Endothelial cell of umbilical vein (primary cell): ENCODE measurements at regions not wholly inside any gene's neighbourhood (a gene's known extent, or its start where the extent isn't known, plus 50 kb on each side); places are given as distances from the start of the nearest gene placed in this dataset.

Experiments
- BruUV-seq: library from RNA; stranded (reverse); fragments of 400-500 nt; replicated peaks from 2 replicates; lab custom pipeline; 2021; lab: Mats Ljungman, UMichigan
- CTCF ChIA-PET: fragments of 300-600, 350-600 bp; sonication (Branson Sonifier 250); formaldehyde crosslinking; loops from one replicate; lab custom pipeline; 2021; ENCODE audit warnings: antibody characterized with exemption, inconsistent platforms; lab: Charles Lee
- POLR2A ChIA-PET: fragments of 300-600, 350-600 bp; sonication (Branson Sonifier 250); formaldehyde crosslinking; loops from one replicate; lab custom pipeline; 2021; ENCODE audit warnings: antibody characterized with exemption, inconsistent platforms; lab: Charles Lee
- DNase-seq: peaks from one replicate; pipeline ENCODE4 v3.0.0-alpha.2; 2011; ENCODE audit warnings: low read depth, low spot score
- FAIRE-seq: peaks from 2 replicates; lab custom pipeline; 2011; peaks lifted over from hg19 to GRCh38; lab: Jason Lieb, UNC
- H2AFZ ChIP-seq: 2 replicates; pipeline ENCODE4 v1.6.0; 2012; ENCODE audit warnings: low read depth, low read length, control low read depth, inconsistent platforms
- H3K27ac ChIP-seq: 2 replicates; pipeline ENCODE4 v1.5.1; 2011; ENCODE audit warnings: low read depth, mild to moderate bottlenecking, control low read depth, low read length, moderate library complexity; ENCODE audit not compliant: insufficient read depth
- H3K27me3 ChIP-seq, 2 experiments: 2 replicates each; pipeline versions ENCODE4 v1.6.0 to v1.6.1; 2011; ENCODE audit warnings: low read length in 2 of 2, mixed read lengths in 1 of 2; ENCODE audit not compliant: control insufficient read depth in 2 of 2, insufficient read depth in 2 of 2
- H3K36me3 ChIP-seq, 2 experiments: 2 replicates in 1 of 2; 3 replicates in 1 of 2; pipeline ENCODE4 v1.5.1; 2011; ENCODE audit warnings: low read length in 2 of 2, mild to moderate bottlenecking in 1 of 2, moderate library complexity in 1 of 2; ENCODE audit not compliant: control insufficient read depth in 2 of 2, insufficient read depth in 2 of 2; ENCODE audit errors: extremely low read depth in 1 of 2
- H3K4me1 ChIP-seq: 3 replicates; pipeline ENCODE4 v1.5.1; 2011; ENCODE audit warnings: mild to moderate bottlenecking, low read length; ENCODE audit not compliant: control insufficient read depth, insufficient read depth; ENCODE audit errors: extremely low read depth
- H3K4me2 ChIP-seq: 2 replicates; pipeline ENCODE4 v1.6.1; 2011; ENCODE audit warnings: low read length, control low read depth, mixed read lengths; ENCODE audit not compliant: insufficient read depth
- H3K4me3 ChIP-seq, 3 experiments: fragments of 200-600 bp in 1 of 3; sonication (generic), shearing (Covaris generic) in 1 of 3; replicated peaks in 1 of 3; 2 replicates each; pipeline ENCODE4 v1.5.1; 2011 to 2016; ENCODE audit warnings: control low read depth in 3 of 3, low read length in 3 of 3, mild to moderate bottlenecking in 2 of 3, inconsistent platforms in 1 of 3, low read depth in 1 of 3, moderate library complexity in 1 of 3; ENCODE audit not compliant: insufficient read depth in 1 of 3
- H3K79me2 ChIP-seq: 2 replicates; pipeline ENCODE4 v1.6.0; 2012; ENCODE audit warnings: low read length, inconsistent platforms; ENCODE audit not compliant: control insufficient read depth, insufficient read depth
- H3K9ac ChIP-seq: replicated peaks from 2 replicates; pipeline ENCODE3; 2011; ENCODE audit warnings: low read length, control low read depth; ENCODE audit not compliant: insufficient read depth; ENCODE audit errors: extremely low read depth
- H3K9me1 ChIP-seq: replicated peaks from 3 replicates; pipeline ENCODE4 v1.6.0; 2011; ENCODE audit warnings: mild to moderate bottlenecking, low read length; ENCODE audit not compliant: control insufficient read depth, insufficient read depth; ENCODE audit errors: extremely low read depth
- H3K9me3 ChIP-seq: replicated peaks from 2 replicates; pipeline ENCODE4 v1.5.1; 2012; ENCODE audit warnings: low read length, inconsistent platforms; ENCODE audit not compliant: control insufficient read depth, insufficient read depth
- H4K20me1 ChIP-seq: replicated peaks from 2 replicates; pipeline ENCODE3; 2011; ENCODE audit warnings: mild to moderate bottlenecking, low read length; ENCODE audit not compliant: control insufficient read depth, insufficient read depth; ENCODE audit errors: extremely low read depth
- CTCF ChIP-seq, 2 donors: IDR thresholded peaks; 1 replicate in 1 of 2; 2 replicates in 1 of 2; pipeline ENCODE4 v1.5.1; 2011; ENCODE audit warnings: low read length in 2 of 2, mild to moderate bottlenecking in 2 of 2, moderate library complexity in 2 of 2, control low read depth in 1 of 2, inconsistent platforms in 1 of 2, low read depth in 1 of 2; ENCODE audit not compliant: insufficient read depth in 1 of 2; ENCODE audit errors: extremely low read depth in 1 of 2
- EZH2 ChIP-seq: IDR thresholded peaks from 2 replicates; pipeline ENCODE4 v1.6.1; 2012; ENCODE audit warnings: borderline replicate concordance, low read depth, mild to moderate bottlenecking, moderate library complexity, low read length, inconsistent platforms; ENCODE audit not compliant: severe bottlenecking
- FOS ChIP-seq: IDR thresholded peaks from 2 replicates; pipeline ENCODE4 v1.6.1; 2011; ENCODE audit warnings: mild to moderate bottlenecking, low read length, moderate library complexity, borderline replicate concordance; ENCODE audit not compliant: insufficient read depth
- GATA2 ChIP-seq: IDR thresholded peaks from 2 replicates; pipeline ENCODE4 v1.7.0; 2011; ENCODE audit warnings: low read depth, mild to moderate bottlenecking, moderate library complexity, mixed read lengths, low read length; ENCODE audit not compliant: insufficient read length, insufficient read depth
- JUN ChIP-seq: IDR thresholded peaks from 2 replicates; pipeline ENCODE4 v1.6.1; 2011; ENCODE audit warnings: borderline replicate concordance, low read depth; ENCODE audit not compliant: insufficient read length, insufficient read depth
- MAX ChIP-seq: IDR thresholded peaks from 2 replicates; pipeline ENCODE4 v1.6.1; 2011; ENCODE audit not compliant: insufficient read depth, insufficient read length
- MYC ChIP-seq: IDR thresholded peaks from one replicate; pipeline ENCODE4 v1.6.1; 2011; ENCODE audit warnings: mild to moderate bottlenecking, low read depth, low read length
- POLR2A ChIP-seq: IDR thresholded peaks from 2 replicates; pipeline ENCODE4 v1.6.1; 2012; ENCODE audit warnings: low read depth, mild to moderate bottlenecking, control low read depth, low read length
- POLR2AphosphoS5 ChIP-seq: IDR thresholded peaks from 2 replicates; pipeline ENCODE4 v1.6.1; 2012; ENCODE audit warnings: low read depth, mild to moderate bottlenecking, control low read depth, low read length, moderate library complexity; ENCODE audit not compliant: insufficient read depth
- dilution Hi-C: fragments of 300-500 bp; cut with MboI; formaldehyde crosslinking; loops from one replicate; pipeline ENCODE4 v1.15.0; 2019; ENCODE audit warnings: low sequenced_read_pairs; ENCODE audit not compliant: extremely low pct_ligation_motif_present
- intact Hi-C: fragments of 100-400 bp; cut with micrococcal nuclease; formaldehyde crosslinking; loops from one replicate; pipeline ENCODE4 v1.10.0; 2022

GRCh38 chr2:176687342-176687741, 418.1 kb downstream of the MTX2 start:
- H3K27me3 ChIP-seq, result peaks cover 17 to 20% of the 10 kb centered on the region in 2 experiments
- CTCF ChIA-PET, result interaction anchor here (0.7 kb wide), 1 partner anchor 15 kb away, joined by 3 read pairs; no protein-coding TSS in a partner anchor
- H2AFZ ChIP-seq, result no peak overlapping the region
- H3K27ac ChIP-seq, result no peak overlapping the region
- H3K79me2 ChIP-seq, result no peaks in the 10 kb centered on the region
- no TSS peak for BruUV-seq
- FAIRE-seq, result no peak
- POLR2A ChIA-PET, result no interaction called here
- H3K9me1 ChIP-seq, result no peaks in the 10 kb centered on the region
- no peaks in the 10 kb centered on the region for H4K20me1 ChIP-seq
- H3K9ac ChIP-seq, result no peak overlapping the region
- H3K4me2 ChIP-seq, result no peak overlapping the region
- H3K4me3 ChIP-seq, result no peak overlapping the region
- H3K9me3 ChIP-seq, result no peaks in the 10 kb centered on the region
- intact Hi-C loops, result no loop called here
- no peak for DNase-seq
- H3K4me1 ChIP-seq, result no peaks in the 10 kb centered on the region
- TF ChIP-seq FOS (no peak), JUN (no peak), GATA2 (no peak), MAX (no peak), MYC (no peak), EZH2 (no peak), POLR2AphosphoS5 (no peak), POLR2A (no peak), CTCF (IDR thresholded peaks at IDR 0.05; ENCODE audit: extremely low read depth in 1 of 2, insufficient read depth in 1 of 2, low read depth in 1 of 2, low read length in 2 of 2) (no peak)
- dilution Hi-C loops, result no loop called here
- H3K36me3 ChIP-seq, result no peaks in the 10 kb centered on the region
